OCI-LY7 (cell line): ENCODE measurements at regions not wholly inside any gene's neighbourhood (a gene's known extent, or its start where the extent isn't known, plus 50 kb on each side); places are given as distances from the start of the nearest gene placed in this dataset.

Experiments
- EZH2phosphoT487 ChIP-seq: fragments of 200-600 bp; sonication (generic); IDR thresholded peaks from 2 replicates; pipeline ENCODE4 v1.6.1; 2018; ENCODE audit warnings: low read depth, borderline replicate concordance, mild to moderate bottlenecking, mixed run types, antibody characterized with exemption, low read length, moderate library complexity, mixed read lengths
- TF ChIP-seq, protein P1 (sequence below): fragments of 200-600 bp; sonication (generic); conservative IDR thresholded peaks from 2 replicates; pipeline ENCODE4 v1.5.1; 2014; ENCODE audit warnings: mild to moderate bottlenecking, antibody characterized with exemption, low read length, moderate library complexity, mixed read lengths

DNA sequence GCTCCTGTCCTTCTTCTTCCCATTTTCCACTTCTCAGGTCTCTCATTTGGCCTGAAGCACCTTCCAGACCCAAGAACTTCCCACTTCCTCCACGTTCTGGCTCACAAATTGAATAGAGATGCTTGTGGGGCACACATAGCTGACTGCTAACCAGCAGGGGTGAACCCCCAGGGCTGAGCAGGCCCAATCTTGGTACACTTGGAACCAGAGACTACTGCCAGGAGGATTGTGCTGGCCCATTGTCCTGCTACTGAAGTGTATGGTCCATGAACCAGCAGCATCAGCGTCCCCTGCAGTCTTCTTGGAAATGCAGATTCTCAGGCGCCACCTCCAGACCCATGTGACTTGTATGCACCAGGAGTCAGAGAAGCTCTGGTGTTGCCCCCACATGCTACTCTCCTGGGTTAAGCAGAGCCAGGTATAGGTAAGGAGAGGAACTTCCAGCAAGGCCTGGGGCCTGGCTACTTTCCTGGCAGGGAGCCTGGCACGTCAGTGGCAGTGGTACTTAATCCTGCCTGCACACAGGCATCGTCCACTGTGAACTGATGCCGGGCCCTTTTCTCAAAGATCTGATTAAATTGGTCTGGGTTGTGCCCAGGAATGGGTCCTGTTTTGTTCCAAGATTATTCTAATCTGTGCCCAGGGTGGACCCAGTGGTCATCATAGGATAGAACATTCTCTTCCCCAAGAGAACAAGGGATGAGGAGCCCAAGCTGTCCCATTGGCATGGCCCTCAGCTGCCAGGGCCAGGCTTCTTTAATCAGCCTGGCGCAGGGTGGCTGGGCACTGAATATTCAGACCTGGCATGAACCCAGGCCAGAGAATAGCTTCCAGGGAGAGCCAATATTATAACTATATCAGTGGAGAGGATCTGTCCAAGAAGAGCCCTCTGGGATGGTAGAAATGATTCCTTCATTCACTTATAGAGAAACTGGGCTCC lies 248.7 kb downstream of the SOX11 start:
- TF ChIP-seq, protein P1, sequence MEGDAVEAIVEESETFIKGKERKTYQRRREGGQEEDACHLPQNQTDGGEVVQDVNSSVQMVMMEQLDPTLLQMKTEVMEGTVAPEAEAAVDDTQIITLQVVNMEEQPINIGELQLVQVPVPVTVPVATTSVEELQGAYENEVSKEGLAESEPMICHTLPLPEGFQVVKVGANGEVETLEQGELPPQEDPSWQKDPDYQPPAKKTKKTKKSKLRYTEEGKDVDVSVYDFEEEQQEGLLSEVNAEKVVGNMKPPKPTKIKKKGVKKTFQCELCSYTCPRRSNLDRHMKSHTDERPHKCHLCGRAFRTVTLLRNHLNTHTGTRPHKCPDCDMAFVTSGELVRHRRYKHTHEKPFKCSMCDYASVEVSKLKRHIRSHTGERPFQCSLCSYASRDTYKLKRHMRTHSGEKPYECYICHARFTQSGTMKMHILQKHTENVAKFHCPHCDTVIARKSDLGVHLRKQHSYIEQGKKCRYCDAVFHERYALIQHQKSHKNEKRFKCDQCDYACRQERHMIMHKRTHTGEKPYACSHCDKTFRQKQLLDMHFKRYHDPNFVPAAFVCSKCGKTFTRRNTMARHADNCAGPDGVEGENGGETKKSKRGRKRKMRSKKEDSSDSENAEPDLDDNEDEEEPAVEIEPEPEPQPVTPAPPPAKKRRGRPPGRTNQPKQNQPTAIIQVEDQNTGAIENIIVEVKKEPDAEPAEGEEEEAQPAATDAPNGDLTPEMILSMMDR = no peak
- no peak for TF ChIP-seq EZH2phosphoT487
